ENCODE measurements at regions not wholly inside any gene's neighbourhood (a gene's known extent, or its start where the extent isn't known, plus 50 kb on each side); places are given as distances from the start of the nearest gene placed in this dataset.

DNA sequence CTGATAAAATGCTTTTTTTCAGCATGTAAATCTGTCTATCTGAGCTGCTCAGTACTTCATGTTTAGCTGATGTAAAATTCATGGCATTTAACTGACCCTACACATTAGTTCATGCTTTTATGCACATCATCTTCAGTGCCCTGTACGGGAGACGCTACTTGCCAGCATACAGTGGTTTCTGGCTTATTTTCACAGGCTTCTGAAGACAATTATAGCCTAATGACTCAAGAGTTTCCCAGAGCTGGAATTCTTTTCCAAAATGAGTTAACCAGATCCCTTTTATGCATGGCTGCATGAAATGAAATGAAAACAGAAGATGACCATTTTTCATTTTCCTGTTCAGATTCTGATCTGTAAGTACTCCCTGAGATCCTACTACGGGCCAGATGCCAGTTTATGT, 1061.5 kb downstream of the ROBO2 start:
- TF ChIP-seq, protein P1, sequence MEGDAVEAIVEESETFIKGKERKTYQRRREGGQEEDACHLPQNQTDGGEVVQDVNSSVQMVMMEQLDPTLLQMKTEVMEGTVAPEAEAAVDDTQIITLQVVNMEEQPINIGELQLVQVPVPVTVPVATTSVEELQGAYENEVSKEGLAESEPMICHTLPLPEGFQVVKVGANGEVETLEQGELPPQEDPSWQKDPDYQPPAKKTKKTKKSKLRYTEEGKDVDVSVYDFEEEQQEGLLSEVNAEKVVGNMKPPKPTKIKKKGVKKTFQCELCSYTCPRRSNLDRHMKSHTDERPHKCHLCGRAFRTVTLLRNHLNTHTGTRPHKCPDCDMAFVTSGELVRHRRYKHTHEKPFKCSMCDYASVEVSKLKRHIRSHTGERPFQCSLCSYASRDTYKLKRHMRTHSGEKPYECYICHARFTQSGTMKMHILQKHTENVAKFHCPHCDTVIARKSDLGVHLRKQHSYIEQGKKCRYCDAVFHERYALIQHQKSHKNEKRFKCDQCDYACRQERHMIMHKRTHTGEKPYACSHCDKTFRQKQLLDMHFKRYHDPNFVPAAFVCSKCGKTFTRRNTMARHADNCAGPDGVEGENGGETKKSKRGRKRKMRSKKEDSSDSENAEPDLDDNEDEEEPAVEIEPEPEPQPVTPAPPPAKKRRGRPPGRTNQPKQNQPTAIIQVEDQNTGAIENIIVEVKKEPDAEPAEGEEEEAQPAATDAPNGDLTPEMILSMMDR (IDR thresholded peaks at IDR 0.05) = no peak
- TF ChIP-seq POLR2AphosphoS5 (IDR thresholded peaks at IDR 0.05) (no peak), POLR2A (IDR thresholded peaks at IDR 0.05) (no peak)

All from transverse colon (tissue), 4 donors.